Gastrocnemius medialis (tissue), 4 donors: ENCODE measurements at regions not wholly inside any gene's neighbourhood (a gene's known extent, or its start where the extent isn't known, plus 50 kb on each side); places are given as distances from the start of the nearest gene placed in this dataset.

Source experiments
- ATAC-seq, 2 donors: fragments of 150-250 bp; one replicate each; pipeline ENCODE4 v1.9.1; 2016
- DNase-seq, 2 donors: peaks; one replicate each; pipeline ENCODE4 v3.0.0-alpha.2; 2019
- H3K27ac ChIP-seq, 4 donors: fragments of 200-600 bp; sonication (generic); 1 replicate in 1 of 4; 2 replicates in 3 of 4; pipeline ENCODE4 v1.5.1; 2016 to 2018; ENCODE audit warnings: mild to moderate bottlenecking in 2 of 4, moderate library complexity in 1 of 4
- H3K27me3 ChIP-seq, 3 donors: fragments of 200-600 bp; sonication (generic) in 2 of 3; 1 replicate in 1 of 3; 2 replicates in 2 of 3; pipeline versions ENCODE4 v1.5.1 to v1.6.0; 2016 to 2019; ENCODE audit warnings: mild to moderate bottlenecking in 1 of 3, moderate library complexity in 1 of 3
- H3K36me3 ChIP-seq, 2 donors: fragments of 200-600 bp; sonication (generic) in 1 of 2; one replicate each; pipeline ENCODE4 v1.5.1; 2017 to 2018
- H3K4me1 ChIP-seq, 2 donors: fragments of 200-600 bp; sonication (generic) in 1 of 2; one replicate each; pipeline ENCODE4 v1.5.1; 2016 to 2017; ENCODE audit warnings: mild to moderate bottlenecking in 2 of 2
- H3K4me3 ChIP-seq, 4 donors: fragments of 200-600 bp; sonication (generic) in 3 of 4; 1 replicate in 1 of 4; 2 replicates in 3 of 4; pipeline ENCODE4 v1.5.1; 2016 to 2019; ENCODE audit warnings: mild to moderate bottlenecking in 2 of 4
- H3K9me3 ChIP-seq, 3 donors: fragments of 200-600 bp; sonication (generic) in 2 of 3; 1 replicate in 1 of 3; 2 replicates in 2 of 3; pipeline ENCODE4 v1.5.1; 2016 to 2019
- CTCF ChIP-seq, 5 experiments: fragments of 450-650 bp in 3 of 5; fragments of 200-600 bp in 2 of 5; sonication (generic) in 2 of 5; IDR thresholded peaks in 4 of 5; conservative IDR thresholded peaks in 1 of 5; 1 replicate in 4 of 5; 2 replicates in 1 of 5; pipeline ENCODE4 v1.5.1; 2016 to 2019; ENCODE audit warnings: antibody characterized with exemption in 5 of 5, mild to moderate bottlenecking in 3 of 5, moderate library complexity in 3 of 5
- POLR2A ChIP-seq, 2 donors: fragments of 450-650 bp; IDR thresholded peaks; one replicate each; pipeline ENCODE4 v1.6.1; 2017; ENCODE audit warnings: antibody characterized with exemption in 2 of 2, mild to moderate bottlenecking in 2 of 2, moderate library complexity in 2 of 2
- in situ Hi-C, 4 donors: fragments of 200-750 bp; cut with MboI; loops; one replicate each; pipeline versions ENCODE4 v1.15.0 to v1.8.0; 2017; ENCODE audit warnings: low sequenced_read_pairs in 4 of 4
- intact Hi-C: fragments of 100-400 bp; cut with DNase I; formaldehyde crosslinking; loops from one replicate; pipeline ENCODE4 v1.15.1; 2023; ENCODE audit warnings: low total_unique reads

- no peak overlapping the region for H3K4me3 ChIP-seq
- DNase-seq (no peak), ATAC-seq (no peak)
- in situ Hi-C loops = no loop called here
- H3K4me1 ChIP-seq = no peaks in the 10 kb centered on the region
- TF ChIP-seq POLR2A (IDR thresholded peaks at IDR 0.05) (no peak), CTCF (IDR thresholded peaks at IDR 0.05 in 4 of 5, conservative IDR thresholded peaks at IDR 0.05 in 1 of 5) (no peak)
- H3K36me3 ChIP-seq = no peaks in the 10 kb centered on the region
- no peaks in the 10 kb centered on the region for H3K9me3 ChIP-seq
- intact Hi-C loops = no loop called here
- H3K27me3 ChIP-seq = no peaks in the 10 kb centered on the region
- H3K27ac ChIP-seq = no peak overlapping the region
These were observed 563.3 kb downstream of the DOK5 start for GRCh38 chr20:55038684-55039083.

GRCh38 chr20:55031971-55032370, 556.6 kb downstream of the DOK5 start:
- H3K36me3 ChIP-seq = no peaks in the 10 kb centered on the region
- intact Hi-C loops (no loop called here), in situ Hi-C loops (no loop called here)
- H3K4me3 ChIP-seq = no peak overlapping the region
- H3K4me1 ChIP-seq = no peaks in the 10 kb centered on the region
- H3K9me3 ChIP-seq = no peaks in the 10 kb centered on the region
- TF ChIP-seq POLR2A (IDR thresholded peaks at IDR 0.05) = no peak
- no peak for TF ChIP-seq CTCF (IDR thresholded peaks at IDR 0.05 in 4 of 5, conservative IDR thresholded peaks at IDR 0.05 in 1 of 5)
- ATAC-seq = no peak
- DNase-seq = no peak
- H3K27me3 ChIP-seq = no peaks in the 10 kb centered on the region
- H3K27ac ChIP-seq = no peak overlapping the region

- H3K36me3 ChIP-seq = no peaks in the 10 kb centered on the region
- H3K4me3 ChIP-seq = no peak overlapping the region
- no peaks in the 10 kb centered on the region for H3K27me3 ChIP-seq
- H3K27ac ChIP-seq = no peak overlapping the region
- H3K9me3 ChIP-seq = no peaks in the 10 kb centered on the region
- ATAC-seq = no peak
- intact Hi-C loops = no loop called here
- H3K4me1 ChIP-seq = no peaks in the 10 kb centered on the region
- in situ Hi-C loops = no loop called here
- DNase-seq = no peak
- TF ChIP-seq CTCF (IDR thresholded peaks at IDR 0.05 in 4 of 5, conservative IDR thresholded peaks at IDR 0.05 in 1 of 5) = no peak
- no peak for TF ChIP-seq POLR2A (IDR thresholded peaks at IDR 0.05)
These were observed 539.4 kb downstream of the DOK5 start for GRCh38 chr20:55014766-55015165.

- Histone ChIP-seq H3K9me3 (no peaks in the 10 kb centered on the region), H3K4me1 (no peaks in the 10 kb centered on the region), H3K27ac (no peak overlapping the region), H3K4me3 (no peak overlapping the region), H3K27me3 (no peaks in the 10 kb centered on the region), H3K36me3 (no peaks in the 10 kb centered on the region)
- intact Hi-C loops = no loop called here
- TF ChIP-seq CTCF (IDR thresholded peaks at IDR 0.05 in 4 of 5, conservative IDR thresholded peaks at IDR 0.05 in 1 of 5) = no peak
- TF ChIP-seq POLR2A (IDR thresholded peaks at IDR 0.05) = no peak
- no peak for ATAC-seq
- in situ Hi-C loops = no loop called here
- no peak for DNase-seq
These were observed 535.4 kb downstream of the DOK5 start for GRCh38 chr20:55010761-55011160.

GRCh38 chr20:55009066-55009465, 533.7 kb downstream of the DOK5 start:
- Histone ChIP-seq H3K4me3 (no peak overlapping the region), H3K9me3 (no peaks in the 10 kb centered on the region), H3K4me1 (no peaks in the 10 kb centered on the region), H3K36me3 (no peaks in the 10 kb centered on the region), H3K27ac (no peak overlapping the region), H3K27me3 (no peaks in the 10 kb centered on the region)
- in situ Hi-C loops = no loop called here
- no peak for DNase-seq
- intact Hi-C loops = no loop called here
- TF ChIP-seq CTCF (IDR thresholded peaks at IDR 0.05 in 4 of 5, conservative IDR thresholded peaks at IDR 0.05 in 1 of 5) (no peak), POLR2A (IDR thresholded peaks at IDR 0.05) (no peak)
- no peak for ATAC-seq
